ENCODE measurements at regions not wholly inside any gene's neighbourhood (a gene's known extent, or its start where the extent isn't known, plus 50 kb on each side); places are given as distances from the start of the nearest gene placed in this dataset.

GRCh38 chr4:114184901-114185300, 205.5 kb upstream of the ARSJ start:
- no peak for DNase-seq (ENCODE audit: low read depth)
- no peak overlapping the region for H3K4me3 ChIP-seq (ENCODE audit: low read depth, low read length)
- TF ChIP-seq POLR2A (IDR thresholded peaks at IDR 0.05; ENCODE audit: extremely low read depth, insufficient read length) (no peak), MYC (IDR thresholded peaks at IDR 0.05; ENCODE audit: low read depth, low read length) (no peak), CTCF (IDR thresholded peaks at IDR 0.05; ENCODE audit: low read depth, low read length) (no peak)
- TF ChIP-seq, protein P1, sequence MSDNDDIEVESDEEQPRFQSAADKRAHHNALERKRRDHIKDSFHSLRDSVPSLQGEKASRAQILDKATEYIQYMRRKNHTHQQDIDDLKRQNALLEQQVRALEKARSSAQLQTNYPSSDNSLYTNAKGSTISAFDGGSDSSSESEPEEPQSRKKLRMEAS (IDR thresholded peaks at IDR 0.05; ENCODE audit: low read depth, low read length), result no peak

- no peak for DNase-seq (ENCODE audit: low read depth)
- no peak overlapping the region for H3K4me3 ChIP-seq (ENCODE audit: low read depth, low read length)
- TF ChIP-seq CTCF (IDR thresholded peaks at IDR 0.05; ENCODE audit: low read depth, low read length), result no peak
- no peak for TF ChIP-seq POLR2A (IDR thresholded peaks at IDR 0.05; ENCODE audit: extremely low read depth, insufficient read length)
- TF ChIP-seq MYC (IDR thresholded peaks at IDR 0.05; ENCODE audit: low read depth, low read length), result no peak
- TF ChIP-seq, protein P1 (IDR thresholded peaks at IDR 0.05; ENCODE audit: low read depth, low read length), result no peak
These were observed 208.1 kb upstream of the ARSJ start for GRCh38 chr4:114187592-114187991.

GRCh38 chr4:114191496-114191895, 212.0 kb upstream of the ARSJ start:
- TF ChIP-seq, protein P1 (IDR thresholded peaks at IDR 0.05; ENCODE audit: low read depth, low read length), result no peak
- TF ChIP-seq CTCF (IDR thresholded peaks at IDR 0.05; ENCODE audit: low read depth, low read length) (no peak), POLR2A (IDR thresholded peaks at IDR 0.05; ENCODE audit: extremely low read depth, insufficient read length) (no peak), MYC (IDR thresholded peaks at IDR 0.05; ENCODE audit: low read depth, low read length) (no peak)
- no peak for DNase-seq (ENCODE audit: low read depth)

GRCh38 chr4:114192854-114193253, 213.4 kb upstream of the ARSJ start:
- DNase-seq (ENCODE audit: low read depth), result no peak
- no peak overlapping the region for H3K4me3 ChIP-seq (ENCODE audit: low read depth, low read length)
- TF ChIP-seq POLR2A (IDR thresholded peaks at IDR 0.05; ENCODE audit: extremely low read depth, insufficient read length), result no peak
- TF ChIP-seq MYC (IDR thresholded peaks at IDR 0.05; ENCODE audit: low read depth, low read length), result no peak
- TF ChIP-seq, protein P1 (IDR thresholded peaks at IDR 0.05; ENCODE audit: low read depth, low read length), result no peak
- no peak for TF ChIP-seq CTCF (IDR thresholded peaks at IDR 0.05; ENCODE audit: low read depth, low read length)

More at GRCh38 chr4:114191496-114191895, 212.0 kb upstream of the ARSJ start:
- no peak overlapping the region for H3K4me3 ChIP-seq (ENCODE audit: low read depth, low read length)

DNA sequence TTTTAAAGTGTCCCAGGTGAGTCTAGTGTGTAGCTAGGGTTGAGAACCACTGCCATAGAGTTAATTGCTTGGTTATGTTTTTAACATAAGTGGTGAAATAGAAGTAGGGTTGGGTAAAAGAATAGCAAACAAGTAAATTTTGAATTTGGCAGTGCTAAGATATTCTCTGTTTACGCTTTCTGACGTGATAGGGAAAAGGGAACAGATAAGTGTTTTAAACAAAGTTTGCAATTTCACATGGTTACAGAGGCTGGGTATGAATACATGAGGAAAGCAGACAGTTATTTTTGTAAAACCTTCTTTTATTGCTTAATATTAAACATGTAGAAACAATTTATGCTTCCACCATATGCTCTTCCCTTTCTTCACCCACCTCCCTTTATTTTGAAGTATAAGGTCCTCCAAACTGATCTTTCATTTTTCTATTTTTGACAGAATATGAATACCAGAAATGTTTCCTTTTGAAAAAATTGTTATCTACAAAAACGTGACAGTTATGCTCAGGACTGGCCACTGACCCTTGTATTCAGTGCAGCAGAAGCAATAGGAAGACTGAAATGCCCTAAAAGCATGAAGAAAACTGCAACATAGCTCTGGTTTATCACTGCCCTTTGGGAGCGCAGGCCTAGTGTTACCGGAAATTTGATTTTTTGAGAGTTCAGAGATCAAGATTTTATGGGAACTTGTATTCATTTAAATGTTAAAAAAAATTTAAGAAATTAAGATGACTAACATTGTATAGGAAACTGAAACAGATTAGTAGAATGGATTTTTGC, 214.4 kb upstream of the ARSJ start:
- TF ChIP-seq, protein P1 (IDR thresholded peaks at IDR 0.05; ENCODE audit: low read depth, low read length), result no peak
- TF ChIP-seq POLR2A (IDR thresholded peaks at IDR 0.05; ENCODE audit: extremely low read depth, insufficient read length), result no peak
- TF ChIP-seq MYC (IDR thresholded peaks at IDR 0.05; ENCODE audit: low read depth, low read length), result no peak
- TF ChIP-seq CTCF (IDR thresholded peaks at IDR 0.05; ENCODE audit: low read depth, low read length), result no peak
- no peak for DNase-seq (ENCODE audit: low read depth)
- no peak overlapping the region for H3K4me3 ChIP-seq (ENCODE audit: low read depth, low read length)
